ENCODE measurements at regions not wholly inside any gene's neighbourhood (a gene's known extent, or its start where the extent isn't known, plus 50 kb on each side); places are given as distances from the start of the nearest gene placed in this dataset.

DNA sequence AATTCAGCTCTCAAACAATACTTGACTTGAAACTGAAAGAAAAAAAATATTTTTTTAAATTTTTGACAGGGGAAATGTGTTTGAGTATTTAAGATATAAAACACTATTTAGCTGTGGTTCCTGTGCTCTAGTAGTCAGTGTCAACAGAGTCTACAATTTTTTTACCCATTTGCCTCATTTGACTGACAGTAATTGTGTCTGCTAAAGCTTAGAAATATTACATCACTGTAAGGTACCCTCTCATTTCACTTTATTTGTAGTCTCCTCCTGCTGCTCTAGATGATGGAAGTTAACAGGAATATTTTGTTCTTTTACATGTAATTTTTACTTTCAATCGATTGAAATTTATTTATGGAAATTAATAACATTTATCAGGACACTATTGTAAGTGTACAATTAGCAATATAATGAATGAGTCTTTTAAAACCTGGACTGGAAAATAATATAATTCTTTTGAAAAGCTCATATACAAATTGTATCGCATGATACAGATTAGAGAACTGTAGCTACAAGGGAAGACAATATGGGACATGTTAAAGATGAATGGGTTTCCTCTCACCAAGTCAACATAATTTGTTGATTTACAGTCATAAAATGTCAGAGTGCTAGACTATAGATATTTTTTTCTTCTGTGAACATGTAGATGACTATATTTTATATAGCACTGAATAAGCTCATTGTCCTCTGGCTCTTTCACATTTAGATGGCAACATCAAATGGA is 1186.5 kb upstream of the ADGRL3 start:
- no peaks in the 10 kb centered on the region for H4K20me1 ChIP-seq (ENCODE audit: insufficient read depth, low read length)
- WGBS (ENCODE audit: low lambda C conversion rate) = 22% methylated on average over 2 of the region's 2 CpGs
- H3K4me3 ChIP-seq (replicated peaks in 1 of 3; ENCODE audit: insufficient read depth in 1 of 3, low read depth in 2 of 3, low read length in 3 of 3) = no peak overlapping the region
- intact Hi-C loops (cut with micrococcal nuclease; ENCODE audit: unreplicated experiment) (no loop called here), in situ Hi-C loops (cut with HindIII; ENCODE audit: extremely low pct_ligation_motif_present, low pct_unique_long_range_greater_than_20kb) (no loop called here)
- ChIA-PET CTCF (ENCODE audit: low intra/inter-chr PET ratio, low total read pairs) (no interaction called here), POLR2A (no interaction called here)
- H3K27me3 ChIP-seq (ENCODE audit: control insufficient read depth in 1 of 2, insufficient read depth in 2 of 2, low read length in 2 of 2) = no peaks in the 10 kb centered on the region
- FAIRE-seq (no peak), ATAC-seq (no peak), DNase-seq (ENCODE audit: low spot score) (no peak)
- no peak overlapping the region for H3K4me2 ChIP-seq (ENCODE audit: low read depth, low read length)
- TF ChIP-seq ZNF251 (CRISPR knock-in tag; IDR thresholded peaks at IDR 0.05) = no peak
- no peak for TF ChIP-seq PTBP1 (IDR thresholded peaks at IDR 0.05; ENCODE audit: low read depth, low read length, poor library complexity, severe bottlenecking)
- no peak for TF ChIP-seq KLF9 (CRISPR knock-in tag; IDR thresholded peaks at IDR 0.05; ENCODE audit: low read depth)
- no peak for TF ChIP-seq ZNF773 (CRISPR knock-in tag; IDR thresholded peaks at IDR 0.05; ENCODE audit: borderline replicate concordance)
- TF ChIP-seq, protein P1, sequence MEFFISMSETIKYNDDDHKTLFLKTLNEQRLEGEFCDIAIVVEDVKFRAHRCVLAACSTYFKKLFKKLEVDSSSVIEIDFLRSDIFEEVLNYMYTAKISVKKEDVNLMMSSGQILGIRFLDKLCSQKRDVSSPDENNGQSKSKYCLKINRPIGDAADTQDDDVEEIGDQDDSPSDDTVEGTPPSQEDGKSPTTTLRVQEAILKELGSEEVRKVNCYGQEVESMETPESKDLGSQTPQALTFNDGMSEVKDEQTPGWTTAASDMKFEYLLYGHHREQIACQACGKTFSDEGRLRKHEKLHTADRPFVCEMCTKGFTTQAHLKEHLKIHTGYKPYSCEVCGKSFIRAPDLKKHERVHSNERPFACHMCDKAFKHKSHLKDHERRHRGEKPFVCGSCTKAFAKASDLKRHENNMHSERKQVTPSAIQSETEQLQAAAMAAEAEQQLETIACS (CRISPR knock-in tag; IDR thresholded peaks at IDR 0.05) = no peak
- no peak for TF ChIP-seq ZNF589 (CRISPR knock-in tag; conservative IDR thresholded peaks at IDR 0.05)
- no peak for TF ChIP-seq ZFP90 (CRISPR knock-in tag; IDR thresholded peaks at IDR 0.05; ENCODE audit: borderline replicate concordance)
- TF ChIP-seq ZNF335 (CRISPR knock-in tag; IDR thresholded peaks at IDR 0.05) = no peak
- no peak for TF ChIP-seq ZNF780A (CRISPR knock-in tag; IDR thresholded peaks at IDR 0.05)
- no peak for TF ChIP-seq ZNF605 (CRISPR knock-in tag; IDR thresholded peaks at IDR 0.05)
- TF ChIP-seq ZNF598 (CRISPR knock-in tag; IDR thresholded peaks at IDR 0.05; ENCODE audit: borderline replicate concordance) = no peak
- no peak for TF ChIP-seq MEF2D (CRISPR knock-in tag; IDR thresholded peaks at IDR 0.05)
- TF ChIP-seq CAMTA2 (CRISPR knock-in tag; IDR thresholded peaks at IDR 0.05; ENCODE audit: borderline replicate concordance) = no peak
- TF ChIP-seq YEATS2 (CRISPR knock-in tag; IDR thresholded peaks at IDR 0.05; ENCODE audit: borderline replicate concordance) = no peak
- no peak for TF ChIP-seq PPARG (CRISPR knock-in tag; conservative IDR thresholded peaks at IDR 0.05)
- H3K79me2 ChIP-seq (ENCODE audit: insufficient read depth, low read length) = no peaks in the 10 kb centered on the region
- no peak overlapping the region for H3K27ac ChIP-seq (ENCODE audit: extremely low read length, insufficient read depth, low read length)
- BruUV-seq (replicated peaks) = no TSS peak
- H3K9me3 ChIP-seq (ENCODE audit: low read length) = no peaks in the 10 kb centered on the region
- H3K9ac ChIP-seq (ENCODE audit: insufficient read depth, low read depth, low read length) = no peak overlapping the region
- no peaks in the 10 kb centered on the region for H3K36me3 ChIP-seq (replicated peaks in 1 of 2; ENCODE audit: control insufficient read depth in 1 of 2, insufficient read depth in 2 of 2, low read length in 2 of 2)
- no peak overlapping the region for H2AFZ ChIP-seq (ENCODE audit: low read length)
- no peaks in the 10 kb centered on the region for H3K4me1 ChIP-seq (ENCODE audit: insufficient read depth, low read length)
